Endothelial cell of umbilical vein (primary cell): ENCODE measurements at regions not wholly inside any gene's neighbourhood (a gene's known extent, or its start where the extent isn't known, plus 50 kb on each side); places are given as distances from the start of the nearest gene placed in this dataset.

ENCODE experiments used
- EZH2 ChIP-seq: IDR thresholded peaks from 2 replicates; pipeline ENCODE4 v1.6.1; 2012; ENCODE audit warnings: borderline replicate concordance, low read depth, mild to moderate bottlenecking, moderate library complexity, low read length, inconsistent platforms; ENCODE audit not compliant: severe bottlenecking
- JUN ChIP-seq: IDR thresholded peaks from 2 replicates; pipeline ENCODE4 v1.6.1; 2011; ENCODE audit warnings: borderline replicate concordance, low read depth; ENCODE audit not compliant: insufficient read length, insufficient read depth
- POLR2A ChIP-seq: IDR thresholded peaks from 2 replicates; pipeline ENCODE4 v1.6.1; 2012; ENCODE audit warnings: low read depth, mild to moderate bottlenecking, control low read depth, low read length
- TF ChIP-seq, protein P1 (sequence below), 2 donors: IDR thresholded peaks; 1 replicate in 1 of 2; 2 replicates in 1 of 2; pipeline ENCODE4 v1.5.1; 2011; ENCODE audit warnings: low read length in 2 of 2, mild to moderate bottlenecking in 2 of 2, moderate library complexity in 2 of 2, control low read depth in 1 of 2, inconsistent platforms in 1 of 2, low read depth in 1 of 2; ENCODE audit not compliant: insufficient read depth in 1 of 2; ENCODE audit errors: extremely low read depth in 1 of 2

GRCh38 chr11:57120192-57120965, 61.4 kb upstream of the LRRC55 start:
- TF ChIP-seq, protein P1, sequence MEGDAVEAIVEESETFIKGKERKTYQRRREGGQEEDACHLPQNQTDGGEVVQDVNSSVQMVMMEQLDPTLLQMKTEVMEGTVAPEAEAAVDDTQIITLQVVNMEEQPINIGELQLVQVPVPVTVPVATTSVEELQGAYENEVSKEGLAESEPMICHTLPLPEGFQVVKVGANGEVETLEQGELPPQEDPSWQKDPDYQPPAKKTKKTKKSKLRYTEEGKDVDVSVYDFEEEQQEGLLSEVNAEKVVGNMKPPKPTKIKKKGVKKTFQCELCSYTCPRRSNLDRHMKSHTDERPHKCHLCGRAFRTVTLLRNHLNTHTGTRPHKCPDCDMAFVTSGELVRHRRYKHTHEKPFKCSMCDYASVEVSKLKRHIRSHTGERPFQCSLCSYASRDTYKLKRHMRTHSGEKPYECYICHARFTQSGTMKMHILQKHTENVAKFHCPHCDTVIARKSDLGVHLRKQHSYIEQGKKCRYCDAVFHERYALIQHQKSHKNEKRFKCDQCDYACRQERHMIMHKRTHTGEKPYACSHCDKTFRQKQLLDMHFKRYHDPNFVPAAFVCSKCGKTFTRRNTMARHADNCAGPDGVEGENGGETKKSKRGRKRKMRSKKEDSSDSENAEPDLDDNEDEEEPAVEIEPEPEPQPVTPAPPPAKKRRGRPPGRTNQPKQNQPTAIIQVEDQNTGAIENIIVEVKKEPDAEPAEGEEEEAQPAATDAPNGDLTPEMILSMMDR (IDR thresholded peaks at IDR 0.05; ENCODE audit: extremely low read depth in 1 of 2, insufficient read depth in 1 of 2, low read depth in 1 of 2, low read length in 2 of 2) = no peak
- TF ChIP-seq JUN (no peak), POLR2A (no peak), EZH2 (no peak)
